HepG2 (cell line): ENCODE measurements at regions not wholly inside any gene's neighbourhood (a gene's known extent, or its start where the extent isn't known, plus 50 kb on each side); places are given as distances from the start of the nearest gene placed in this dataset.

Source experiments
- ATAC-seq: fragments of 200-7000 bp; cut with Tn5 transposase; 3 replicates; pipeline ENCODE4 v1.9.1; 2020; ENCODE audit warnings: mild to moderate bottlenecking, moderate library complexity
- BruUV-seq: library from RNA; stranded (reverse); fragments of 400-500 nt; replicated peaks from 2 replicates; lab custom pipeline; 2021; lab: Mats Ljungman, UMichigan
- CTCF ChIA-PET: fragments of 300-600 bp; formaldehyde crosslinking; extraction: SDS; loops from one replicate; lab custom pipeline; 2021; ENCODE audit warnings: low total read pairs, inconsistent platforms, low intra/inter-chr PET ratio; lab: Yijun Ruan, JAX
- POLR2A ChIA-PET: fragments of 350-600 bp; sonication (Branson Sonifier 250); formaldehyde crosslinking; loops from one replicate; lab custom pipeline; 2020; ENCODE audit warnings: antibody characterized with exemption, inconsistent platforms; lab: Yijun Ruan, JAX
- DNase-seq: peaks from one replicate; pipeline ENCODE4 v3.0.0-alpha.2; 2015; ENCODE audit warnings: low spot score
- FAIRE-seq: peaks from 3 replicates; lab custom pipeline; 2011; peaks lifted over from hg19 to GRCh38; lab: Jason Lieb, UNC
- H2AFZ ChIP-seq: one replicate; pipeline ENCODE4 v1.6.1; 2011; ENCODE audit warnings: low read length, inconsistent platforms
- H3K27ac ChIP-seq: fragments of 300-600 bp; 3 replicates; pipeline ENCODE4 v1.8.0; 2011; ENCODE audit warnings: mixed run types, mild to moderate bottlenecking, mixed read lengths, low read length, inconsistent platforms; ENCODE audit not compliant: insufficient read depth; ENCODE audit errors: extremely low read length
- H3K27me3 ChIP-seq, 2 experiments: fragments of 200-600 bp in 1 of 2; 2 replicates in 1 of 2; 3 replicates in 1 of 2; pipeline versions ENCODE4 v1.6.0 to v1.8.0; 2011; ENCODE audit warnings: low read length in 2 of 2, mild to moderate bottlenecking in 2 of 2, moderate library complexity in 2 of 2, inconsistent platforms in 1 of 2; ENCODE audit not compliant: insufficient read depth in 2 of 2, control insufficient read depth in 1 of 2
- H3K36me3 ChIP-seq, 2 experiments: fragments of 200-600 bp in 1 of 2; replicated peaks in 1 of 2; 2 replicates in 1 of 2; 3 replicates in 1 of 2; pipeline versions ENCODE4 v1.5.1 to v1.8.0; 2011; ENCODE audit warnings: low read length in 2 of 2, inconsistent platforms in 1 of 2; ENCODE audit not compliant: insufficient read depth in 2 of 2, control insufficient read depth in 1 of 2
- H3K4me1 ChIP-seq: 2 replicates; pipeline ENCODE4 v1.5.1; 2012; ENCODE audit warnings: low read length, inconsistent platforms; ENCODE audit not compliant: insufficient read depth
- H3K4me2 ChIP-seq: 2 replicates; pipeline ENCODE4 v1.6.0; 2011; ENCODE audit warnings: low read depth, low read length, inconsistent platforms
- H3K4me3 ChIP-seq, 3 experiments: fragments of 200-600 bp in 1 of 3; sonication (generic), shearing (Covaris generic) in 1 of 3; replicated peaks in 1 of 3; 2 replicates each; pipeline ENCODE4 v1.5.1; 2011 to 2016; ENCODE audit warnings: low read length in 3 of 3, inconsistent platforms in 2 of 3, low read depth in 2 of 3, mild to moderate bottlenecking in 2 of 3, control low read depth in 1 of 3, mixed read lengths in 1 of 3; ENCODE audit not compliant: insufficient read depth in 1 of 3
- H3K79me2 ChIP-seq: one replicate; pipeline ENCODE4 v1.6.1; 2011; ENCODE audit warnings: low read length, inconsistent platforms; ENCODE audit not compliant: insufficient read depth
- H3K9ac ChIP-seq: 2 replicates; pipeline ENCODE4 v1.6.0; 2011; ENCODE audit warnings: mild to moderate bottlenecking, low read depth, low read length, inconsistent platforms; ENCODE audit not compliant: insufficient read depth
- H3K9me3 ChIP-seq: 2 replicates; pipeline ENCODE4 v1.5.1; 2012; ENCODE audit warnings: mild to moderate bottlenecking, low read length
- H4K20me1 ChIP-seq: 2 replicates; pipeline ENCODE4 v1.6.0; 2011; ENCODE audit warnings: inconsistent platforms, mild to moderate bottlenecking, low read length, moderate library complexity; ENCODE audit not compliant: insufficient read depth
- CC2D1A ChIP-seq: sonication (generic); formaldehyde crosslinking; IDR thresholded peaks from 2 replicates; pipeline ENCODE4 v1.8.1; 2023; ENCODE audit warnings: mild to moderate bottlenecking, missing genetic modification reagents
- MXI1 ChIP-seq: IDR thresholded peaks from 3 replicates; pipeline ENCODE4 v1.6.1; 2012; ENCODE audit warnings: low read depth, low read length, inconsistent platforms, borderline replicate concordance
- REPIN1 ChIP-seq: sonication (generic); formaldehyde crosslinking; IDR thresholded peaks from 2 replicates; pipeline ENCODE4 v1.8.0; 2022; ENCODE audit warnings: missing genetic modification reagents, low read depth, mild to moderate bottlenecking, borderline replicate concordance
- SIX1 ChIP-seq: sonication (generic); formaldehyde crosslinking; IDR thresholded peaks from 2 replicates; pipeline ENCODE4 v1.4.0; 2020; ENCODE audit warnings: missing genetic modification reagents, borderline replicate concordance
- ZBTB10 ChIP-seq: sonication (generic); formaldehyde crosslinking; IDR thresholded peaks from 2 replicates; pipeline ENCODE4 v1.4.0; 2020; ENCODE audit warnings: missing genetic modification reagents, borderline replicate concordance
- ZBTB8A ChIP-seq: sonication (generic); formaldehyde crosslinking; IDR thresholded peaks from 2 replicates; pipeline ENCODE4 v1.4.0; 2020; ENCODE audit warnings: mild to moderate bottlenecking, low read depth, missing genetic modification reagents, borderline replicate concordance
- ZNF292 ChIP-seq: sonication (generic); formaldehyde crosslinking; IDR thresholded peaks from 2 replicates; pipeline ENCODE4 v1.8.1; 2022; ENCODE audit warnings: mild to moderate bottlenecking, low read depth, missing genetic modification reagents, borderline replicate concordance
- ZNF3 ChIP-seq: IDR thresholded peaks from 2 replicates; pipeline ENCODE4 v1.7.0; 2017; ENCODE audit warnings: inconsistent platforms
- ZNF547 ChIP-seq: sonication (generic); formaldehyde crosslinking; IDR thresholded peaks from 2 replicates; pipeline ENCODE4 v1.5.1; 2020; ENCODE audit warnings: mild to moderate bottlenecking, missing genetic modification reagents
- ZNF572 ChIP-seq: sonication (generic); formaldehyde crosslinking; IDR thresholded peaks from 2 replicates; pipeline ENCODE4 v1.5.1; 2020; ENCODE audit warnings: mild to moderate bottlenecking, missing genetic modification reagents
- ZUFSP ChIP-seq: sonication (generic); formaldehyde crosslinking; IDR thresholded peaks from 2 replicates; pipeline ENCODE4 v1.9.0; 2021; ENCODE audit warnings: missing genetic modification reagents, mild to moderate bottlenecking, borderline replicate concordance
- WGBS: methylation state at CpG from one replicate; pipeline ENCODE4 v1.1.6; 2017; ENCODE audit warnings: low lambda C conversion rate; 5-methylcytosine and 5-hydroxymethylcytosine counted together
- in situ Hi-C: cut with HindIII; loops from 2 replicates; pipeline ENCODE4 v1.10.0; 2017; ENCODE audit warnings: low pct_unique_long_range_greater_than_20kb; ENCODE audit not compliant: extremely low pct_ligation_motif_present
- intact Hi-C: fragments of 100-400 bp; cut with micrococcal nuclease; formaldehyde crosslinking; loops from one replicate; pipeline ENCODE4 v1.10.0; 2022; ENCODE audit not compliant: unreplicated experiment

- intact Hi-C loops: no loop called here
- in situ Hi-C loops: no loop called here
- no TSS peak for BruUV-seq
- Histone ChIP-seq H3K4me2 (no peak overlapping the region), H3K27me3 (peaks cover 0 to 4% of the 10 kb centered on the region in 2 experiments; a peak in 3 of 5 replicates), H3K9me3 (no peaks in the 10 kb centered on the region), H4K20me1 (no peaks in the 10 kb centered on the region), H3K36me3 (no peaks in the 10 kb centered on the region), H3K4me3 (no peak overlapping the region), H3K27ac (no peak overlapping the region), H3K79me2 (no peaks in the 10 kb centered on the region), H3K4me1 (peaks cover 7% of the 10 kb centered on the region), H2AFZ (no peak overlapping the region), H3K9ac (no peak overlapping the region)
- WGBS: 3% methylated on average over 5 of the region's 7 CpGs
- no peak for ATAC-seq
- FAIRE-seq: no peak
- POLR2A ChIA-PET: no interaction called here
- CTCF ChIA-PET: no interaction called here
- DNase-seq: no peak
- TF ChIP-seq ZNF547 (CRISPR knock-in tag) (no peak), ZBTB10 (CRISPR knock-in tag) (no peak), REPIN1 (no peak), ZNF572 (no peak), CC2D1A (CRISPR knock-in tag) (no peak), ZBTB8A (CRISPR knock-in tag) (no peak), MXI1 (no peak), ZNF3 (CRISPR knock-in tag) (no peak), ZUFSP (CRISPR knock-in tag) (no peak), ZNF292 (CRISPR knock-in tag) (no peak), SIX1 (CRISPR knock-in tag) (no peak)
Observed at GRCh38 chr18:24657444-24657842, 197.0 kb downstream of the HRH4 start.
